Hepatic stellate cell (primary cell): ENCODE measurements at regions not wholly inside any gene's neighbourhood (a gene's known extent, or its start where the extent isn't known, plus 50 kb on each side); places are given as distances from the start of the nearest gene placed in this dataset.
"Not testable (repeated sequence)": the region's sequence is repeated elsewhere in the genome, so short reads cannot be mapped to it uniquely, and the experiment has no call there.

Experiments
- DNase-seq: peaks from one replicate; pipeline ENCODE4 v3.0.0; 2011; ENCODE audit warnings: low spot score

GRCh38 chr1:213684454-213684853 is 303.3 kb upstream of the PROX1 start:
- no peak for DNase-seq

DNA sequence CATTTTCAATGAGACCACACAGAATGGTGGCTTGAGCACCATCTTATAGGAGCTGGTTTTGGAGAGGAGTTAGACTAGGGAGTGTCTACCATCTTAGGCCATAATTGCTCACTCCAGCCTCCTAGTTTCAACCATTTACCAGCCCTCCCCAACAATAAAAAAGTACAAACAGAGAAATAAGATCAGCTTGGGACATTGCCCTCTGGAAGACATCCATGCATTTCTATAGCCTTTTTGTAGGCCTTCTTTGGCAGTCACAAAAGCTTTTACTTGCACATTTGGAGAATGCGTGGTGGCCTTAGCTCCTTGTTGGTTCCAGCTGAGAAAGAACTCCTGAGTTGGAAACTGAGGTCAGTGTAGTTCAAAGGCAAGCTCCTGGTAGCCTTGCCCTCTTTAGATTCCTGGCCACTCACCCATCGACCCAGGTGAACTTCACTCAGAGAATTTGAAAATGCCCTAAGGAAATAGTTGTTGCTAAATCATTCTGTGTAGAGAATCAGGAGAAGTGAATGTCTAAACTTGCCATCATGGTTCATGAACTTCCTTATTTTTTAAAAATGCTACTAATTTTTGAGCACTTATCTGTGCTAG is 301.7 kb upstream of the PROX1 start:
- no peak for DNase-seq

- DNase-seq, result no peak
Observed at GRCh38 chr1:213686983-213687382, 300.8 kb upstream of the PROX1 start.

GRCh38 chr1:213687832-213688231 is 299.9 kb upstream of the PROX1 start:
- DNase-seq, result no peak

DNA sequence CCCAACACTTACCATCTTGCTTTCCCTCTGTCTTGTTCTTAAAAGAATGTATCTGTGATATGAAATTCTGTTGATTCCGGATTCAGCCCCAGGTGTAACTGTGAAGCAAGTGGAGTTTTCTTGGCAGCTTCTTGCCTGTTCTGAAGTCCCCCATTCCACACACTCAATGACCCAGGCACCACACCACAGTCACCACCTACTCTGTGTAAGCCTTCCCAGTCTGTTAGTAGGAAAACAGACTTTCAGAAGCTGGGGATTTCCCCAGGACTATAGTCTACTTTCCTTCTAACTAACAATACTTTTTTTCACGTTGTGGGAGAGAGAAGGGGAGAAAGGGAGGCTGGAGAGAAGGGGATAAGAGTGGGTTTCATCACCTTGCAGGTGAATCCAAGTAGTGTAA is 299.1 kb upstream of the PROX1 start:
- DNase-seq, result no peak

- no peak for DNase-seq
Observed at GRCh38 chr1:213689260-213689659, 298.5 kb upstream of the PROX1 start.

DNA sequence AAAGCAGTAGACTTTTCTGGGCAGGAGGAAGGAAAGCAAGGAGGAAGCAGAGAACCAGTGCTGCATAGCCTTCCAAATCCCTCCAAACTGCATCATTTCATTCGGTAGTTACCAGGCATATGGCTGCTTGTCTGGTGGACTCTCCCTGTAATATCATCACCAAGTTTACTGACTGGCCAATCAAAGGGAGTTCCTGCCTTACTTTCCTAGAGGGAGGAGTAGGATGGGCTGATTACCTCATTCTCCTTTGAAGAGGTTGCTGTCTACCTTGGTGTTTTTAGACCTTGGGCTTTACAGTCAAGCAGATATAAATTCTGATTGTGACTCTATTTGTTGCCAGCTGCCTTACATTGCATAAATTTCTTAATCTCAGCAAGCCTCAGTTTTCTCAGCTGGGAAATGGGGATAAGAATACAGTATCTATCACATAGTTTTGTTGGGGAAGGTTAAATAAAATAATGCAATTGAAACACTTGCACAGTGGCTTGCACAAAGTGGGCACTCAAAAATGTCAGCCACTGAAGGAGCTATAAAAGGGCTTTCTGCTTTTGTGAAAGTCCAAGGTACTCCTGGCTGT is 297.3 kb upstream of the PROX1 start:
- DNase-seq, result no peak

- DNase-seq, result no peak
Observed at GRCh38 chr1:213692321-213692720, 295.5 kb upstream of the PROX1 start.

- DNase-seq, result no peak
Observed at GRCh38 chr1:213693864-213694263, 293.9 kb upstream of the PROX1 start.

DNA sequence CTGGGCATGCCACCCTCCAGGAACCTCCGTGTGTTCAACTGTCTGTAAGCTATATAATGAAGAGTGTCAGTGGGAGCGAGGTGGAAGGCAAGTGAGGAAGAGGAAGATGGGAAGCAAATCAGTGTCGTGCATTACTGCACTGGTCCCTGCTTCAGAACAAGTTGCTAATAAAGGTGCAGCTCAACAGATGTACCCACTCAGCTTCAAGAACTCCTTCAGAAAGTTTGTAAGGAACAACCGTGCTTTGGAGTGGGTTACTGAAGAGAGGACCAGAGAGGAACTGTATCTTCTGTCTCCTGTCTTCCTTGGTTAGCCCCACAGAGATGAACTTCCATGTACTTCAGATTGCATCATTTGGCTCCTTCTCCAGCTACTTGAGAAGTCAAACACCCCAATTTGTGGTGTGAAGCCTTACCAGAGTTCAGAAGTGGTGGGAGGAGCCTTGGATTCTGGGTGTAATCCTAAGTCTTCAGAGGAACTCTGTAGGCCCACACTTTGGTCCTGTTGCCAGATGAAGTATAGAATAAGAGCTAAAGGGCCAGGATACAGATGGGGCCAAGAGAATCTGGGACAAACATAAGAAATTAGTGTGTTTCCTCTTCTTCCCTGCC is 290.5 kb upstream of the PROX1 start:
- no peak for DNase-seq

GRCh38 chr1:213698092-213698702 is 289.6 kb upstream of the PROX1 start:
- no peak for DNase-seq

GRCh38 chr1:213702703-213703102 is 285.1 kb upstream of the PROX1 start:
- no peak for DNase-seq

GRCh38 chr1:213704941-213705340 is 282.8 kb upstream of the PROX1 start:
- no peak for DNase-seq

DNA sequence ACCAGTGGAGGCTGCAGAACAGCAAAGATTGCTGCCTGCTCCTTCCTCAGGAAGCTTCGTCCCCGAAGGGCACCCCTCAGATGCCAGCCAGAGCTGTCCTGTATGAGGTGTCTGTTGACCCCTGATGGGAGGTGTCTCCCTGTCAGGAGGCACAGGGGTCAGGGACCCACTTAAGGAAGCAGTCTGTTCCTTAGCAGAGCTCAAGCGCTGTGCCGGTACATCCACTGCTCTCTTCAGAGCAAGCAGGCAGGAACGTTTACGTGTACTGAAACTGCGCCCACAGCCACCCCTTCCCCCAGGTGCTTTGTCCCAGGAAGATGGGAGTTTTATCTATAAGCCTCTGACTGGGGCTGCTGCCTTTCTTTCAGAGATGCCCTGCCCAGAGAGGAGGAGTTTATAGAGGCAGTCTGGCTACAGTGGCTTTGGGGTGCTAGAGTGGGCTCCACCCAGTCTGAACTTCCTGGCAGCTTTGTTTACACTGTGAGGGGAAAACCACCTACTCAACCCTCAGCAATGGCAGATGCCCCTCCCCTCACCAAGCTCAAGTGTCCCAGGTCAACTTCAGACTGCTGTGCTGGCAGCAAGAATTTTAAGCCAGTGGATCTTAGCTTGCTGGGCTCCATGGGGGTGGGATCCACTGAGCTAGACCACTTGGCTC is 275.8 kb upstream of the PROX1 start:
- DNase-seq, result not testable (repeated sequence)

DNA sequence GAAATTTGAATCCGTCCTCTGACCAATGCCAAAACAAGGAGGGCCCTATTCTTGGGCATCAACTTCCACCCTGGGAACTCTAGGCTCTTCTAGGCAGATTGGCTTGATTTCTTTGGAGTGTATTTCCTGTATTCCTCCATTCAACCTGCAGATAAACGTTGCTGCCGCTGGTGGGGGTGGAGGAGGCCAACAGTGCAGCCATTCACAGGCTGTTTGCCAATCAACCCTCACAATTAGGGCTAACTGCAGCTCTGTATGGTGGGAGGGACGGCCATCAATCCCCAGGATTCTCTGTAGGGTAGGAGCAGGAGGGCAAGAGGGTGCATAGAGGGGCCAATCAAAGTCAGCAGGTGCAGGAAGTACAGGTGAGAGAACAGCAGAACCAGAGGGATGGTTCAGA is 273.1 kb upstream of the PROX1 start:
- DNase-seq, result no peak

GRCh38 chr1:213715182-213715581 is 272.6 kb upstream of the PROX1 start:
- no peak for DNase-seq

DNA sequence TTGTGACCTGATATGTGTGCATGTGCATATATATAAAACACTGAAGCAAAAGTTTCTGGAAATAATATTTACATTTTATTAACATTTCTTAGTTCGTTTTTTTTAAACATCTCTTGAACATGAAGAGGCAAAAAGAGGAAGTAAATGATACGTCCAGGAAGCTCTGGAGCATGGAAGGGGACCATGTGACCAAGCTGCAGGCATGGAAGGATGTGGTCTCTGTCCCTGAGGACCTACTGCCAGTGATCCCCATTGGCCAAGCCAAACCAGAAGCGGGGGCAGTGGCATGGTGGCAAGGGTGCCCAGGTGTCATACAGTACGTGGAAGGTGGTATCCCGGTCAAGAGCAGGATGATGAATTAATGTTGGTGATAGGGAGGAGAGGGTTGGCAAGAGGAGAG is 268.3 kb upstream of the PROX1 start:
- DNase-seq, result no peak

DNA sequence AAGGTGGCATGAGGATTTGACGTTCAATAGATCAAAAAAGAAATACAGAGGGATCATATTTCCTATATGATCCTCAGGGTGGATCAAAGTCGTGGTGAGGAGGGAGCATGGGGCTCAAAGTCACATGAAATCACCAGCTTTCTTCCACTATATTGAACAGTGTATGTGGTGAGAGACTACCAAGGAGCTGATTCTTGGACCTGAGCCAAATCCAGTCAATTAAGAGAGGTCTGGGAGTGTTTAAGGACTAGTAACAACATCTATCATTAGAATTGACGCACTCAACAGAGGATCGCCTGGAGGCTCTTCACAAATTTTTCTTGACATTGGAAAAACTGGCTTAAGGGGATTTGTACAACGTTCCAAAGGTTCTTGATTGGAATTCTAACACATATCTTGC is 267.7 kb upstream of the PROX1 start:
- no peak for DNase-seq

GRCh38 chr1:213723187-213723586 is 264.6 kb upstream of the PROX1 start:
- no peak for DNase-seq

- DNase-seq, result no peak
Observed at GRCh38 chr1:213724640-213725536, 262.9 kb upstream of the PROX1 start.

DNA sequence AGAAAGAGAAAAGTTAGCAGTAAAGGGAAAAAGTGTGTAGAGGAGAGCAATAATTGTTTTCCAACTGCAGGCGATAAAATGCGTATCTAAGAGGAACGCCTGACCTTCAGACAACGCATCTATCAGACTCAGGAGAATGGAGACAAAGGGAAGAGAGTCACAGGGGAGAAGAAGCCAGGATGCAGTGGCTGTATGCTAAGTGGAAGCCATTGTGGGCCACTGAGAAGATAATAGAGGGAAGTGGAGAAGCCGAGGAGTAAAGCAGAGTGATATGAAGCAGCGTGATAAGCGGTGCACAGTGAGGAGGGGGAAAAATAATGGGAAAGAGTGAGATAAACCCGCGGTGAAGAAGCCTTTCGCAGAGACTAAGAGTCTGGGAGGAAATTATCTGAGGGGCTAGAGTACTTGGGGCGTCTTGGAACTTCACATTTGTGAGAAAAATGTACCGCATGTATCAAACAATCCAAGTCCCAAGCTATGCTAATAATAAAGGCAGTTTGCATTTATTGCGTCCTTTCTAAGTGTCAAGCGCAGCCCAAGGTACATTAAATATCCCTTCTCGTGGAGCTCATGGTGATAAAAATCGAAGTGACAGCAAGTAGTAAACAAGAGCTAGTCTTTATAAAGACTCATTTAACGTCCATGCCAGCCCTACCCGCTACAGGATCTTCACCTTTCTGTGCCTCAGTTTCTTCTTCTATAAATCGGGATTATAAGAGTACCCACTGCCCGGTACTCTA is 259.8 kb upstream of the PROX1 start:
- no peak for DNase-seq
